CD4-positive, alpha-beta T cell treated with Interleukin-17A for 4 hours (primary cell): ENCODE measurements at regions not wholly inside any gene's neighbourhood (a gene's known extent, or its start where the extent isn't known, plus 50 kb on each side); places are given as distances from the start of the nearest gene placed in this dataset.
"Not testable (repeated sequence)": the region's sequence is repeated elsewhere in the genome, so short reads cannot be mapped to it uniquely, and the experiment has no call there.

Source experiments
- DNase-seq: peaks from one replicate; pipeline ENCODE4 v3.0.0-alpha.2; 2020; ENCODE audit warnings: mixed read lengths

- DNase-seq: no peak
Observed at GRCh38 chr21:28151758-28152157, 840.9 kb downstream of the LTN1 start.

GRCh38 chr21:28150778-28151177 is 841.9 kb downstream of the LTN1 start:
- no peak for DNase-seq

- no peak for DNase-seq
Observed at GRCh38 chr21:28148400-28149064, 844.1 kb downstream of the LTN1 start.

GRCh38 chr21:28144653-28145052 is 848.0 kb downstream of the LTN1 start:
- no peak for DNase-seq

GRCh38 chr21:28144089-28144488 is 848.6 kb downstream of the LTN1 start:
- DNase-seq: no peak

GRCh38 chr21:28142697-28143096 is 850.0 kb downstream of the LTN1 start:
- DNase-seq: no peak

GRCh38 chr21:28138272-28138671 is 854.4 kb downstream of the LTN1 start:
- no peak for DNase-seq

GRCh38 chr21:28136656-28137255 is 855.9 kb downstream of the LTN1 start:
- no peak for DNase-seq

- no peak for DNase-seq
Observed at GRCh38 chr21:28135646-28136045, 857.0 kb downstream of the LTN1 start.

- no peak for DNase-seq
Observed at GRCh38 chr21:28133116-28133515, 859.6 kb downstream of the LTN1 start.

GRCh38 chr21:28132713-28133112 is 860.0 kb downstream of the LTN1 start:
- DNase-seq: no peak

- DNase-seq: no peak
Observed at GRCh38 chr21:28127175-28127785, 865.4 kb downstream of the LTN1 start.

GRCh38 chr21:28126521-28127174 is 866.0 kb downstream of the LTN1 start:
- no peak for DNase-seq

GRCh38 chr21:28124541-28124940 is 868.1 kb downstream of the LTN1 start:
- no peak for DNase-seq

- DNase-seq: no peak
Observed at GRCh38 chr21:28118570-28118969, 874.1 kb downstream of the LTN1 start.

GRCh38 chr21:28114986-28115385 is 877.7 kb downstream of the LTN1 start:
- DNase-seq: not testable (repeated sequence)

- DNase-seq: no peak
Observed at GRCh38 chr21:28113718-28114117, 879.0 kb downstream of the LTN1 start.

GRCh38 chr21:28112511-28112910 is 880.2 kb downstream of the LTN1 start:
- no peak for DNase-seq

- no peak for DNase-seq
Observed at GRCh38 chr21:28111151-28111619, 881.5 kb downstream of the LTN1 start.

- no peak for DNase-seq
Observed at GRCh38 chr21:28110716-28111115, 882.0 kb downstream of the LTN1 start.

- DNase-seq: no peak
Observed at GRCh38 chr21:28110074-28110473, 882.6 kb downstream of the LTN1 start.

GRCh38 chr21:28106370-28106890 is 886.2 kb downstream of the LTN1 start:
- DNase-seq: no peak

GRCh38 chr21:28104346-28104745 is 888.3 kb downstream of the LTN1 start:
- DNase-seq: no peak

GRCh38 chr21:28100366-28100765 is 892.3 kb downstream of the LTN1 start:
- DNase-seq: no peak
